GM06990 (cell line): ENCODE measurements at regions not wholly inside any gene's neighbourhood (a gene's known extent, or its start where the extent isn't known, plus 50 kb on each side); places are given as distances from the start of the nearest gene placed in this dataset.

Experiments
- DNase-seq: peaks from one replicate; pipeline ENCODE4 v3.0.0-alpha.2; 2011; ENCODE audit not compliant: insufficient read length; ENCODE audit errors: extremely low read depth
- H3K27me3 ChIP-seq: replicated peaks from 2 replicates; pipeline ENCODE4 v1.6.0; 2011; ENCODE audit warnings: low read length; ENCODE audit not compliant: control insufficient read depth, insufficient read depth
- H3K36me3 ChIP-seq: 2 replicates; pipeline ENCODE4 v1.5.1; 2011; ENCODE audit warnings: low read length; ENCODE audit not compliant: control insufficient read depth, insufficient read depth
- H3K4me3 ChIP-seq: replicated peaks from 2 replicates; pipeline ENCODE4 v1.5.1; 2011; ENCODE audit warnings: low read depth, mild to moderate bottlenecking, control low read depth, low read length
- TF ChIP-seq, protein P1 (sequence below): IDR thresholded peaks from 2 replicates; pipeline ENCODE4 v1.5.1; 2011; ENCODE audit warnings: low read length, control low read depth, mild to moderate bottlenecking, inconsistent platforms; ENCODE audit not compliant: insufficient read depth, poor library complexity, severe bottlenecking

DNA sequence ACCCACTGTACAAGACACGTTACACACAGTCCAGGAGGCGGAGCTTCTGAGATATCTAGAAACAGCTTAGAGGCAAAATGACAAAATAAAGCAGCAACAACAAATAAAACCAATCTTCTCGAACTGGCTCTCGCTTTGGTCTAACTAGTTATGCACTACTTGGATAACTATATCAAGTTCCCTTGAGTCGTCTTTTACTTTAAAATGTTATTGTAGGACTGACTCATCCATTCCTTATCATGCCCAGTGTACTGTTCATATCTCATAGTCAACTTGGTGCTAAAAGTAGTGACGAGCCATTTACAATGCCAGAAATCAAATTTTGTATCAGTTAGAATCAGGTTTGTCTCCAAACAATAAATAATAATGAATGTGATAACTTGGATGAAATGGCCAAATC, 102.5 kb upstream of the SLC35G4 start:
- Histone ChIP-seq H3K27me3 (peaks cover 2% of the 10 kb centered on the region), H3K36me3 (no peaks in the 10 kb centered on the region), H3K4me3 (no peak overlapping the region)
- DNase-seq = no peak
- TF ChIP-seq, protein P1, sequence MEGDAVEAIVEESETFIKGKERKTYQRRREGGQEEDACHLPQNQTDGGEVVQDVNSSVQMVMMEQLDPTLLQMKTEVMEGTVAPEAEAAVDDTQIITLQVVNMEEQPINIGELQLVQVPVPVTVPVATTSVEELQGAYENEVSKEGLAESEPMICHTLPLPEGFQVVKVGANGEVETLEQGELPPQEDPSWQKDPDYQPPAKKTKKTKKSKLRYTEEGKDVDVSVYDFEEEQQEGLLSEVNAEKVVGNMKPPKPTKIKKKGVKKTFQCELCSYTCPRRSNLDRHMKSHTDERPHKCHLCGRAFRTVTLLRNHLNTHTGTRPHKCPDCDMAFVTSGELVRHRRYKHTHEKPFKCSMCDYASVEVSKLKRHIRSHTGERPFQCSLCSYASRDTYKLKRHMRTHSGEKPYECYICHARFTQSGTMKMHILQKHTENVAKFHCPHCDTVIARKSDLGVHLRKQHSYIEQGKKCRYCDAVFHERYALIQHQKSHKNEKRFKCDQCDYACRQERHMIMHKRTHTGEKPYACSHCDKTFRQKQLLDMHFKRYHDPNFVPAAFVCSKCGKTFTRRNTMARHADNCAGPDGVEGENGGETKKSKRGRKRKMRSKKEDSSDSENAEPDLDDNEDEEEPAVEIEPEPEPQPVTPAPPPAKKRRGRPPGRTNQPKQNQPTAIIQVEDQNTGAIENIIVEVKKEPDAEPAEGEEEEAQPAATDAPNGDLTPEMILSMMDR = no peak

DNA sequence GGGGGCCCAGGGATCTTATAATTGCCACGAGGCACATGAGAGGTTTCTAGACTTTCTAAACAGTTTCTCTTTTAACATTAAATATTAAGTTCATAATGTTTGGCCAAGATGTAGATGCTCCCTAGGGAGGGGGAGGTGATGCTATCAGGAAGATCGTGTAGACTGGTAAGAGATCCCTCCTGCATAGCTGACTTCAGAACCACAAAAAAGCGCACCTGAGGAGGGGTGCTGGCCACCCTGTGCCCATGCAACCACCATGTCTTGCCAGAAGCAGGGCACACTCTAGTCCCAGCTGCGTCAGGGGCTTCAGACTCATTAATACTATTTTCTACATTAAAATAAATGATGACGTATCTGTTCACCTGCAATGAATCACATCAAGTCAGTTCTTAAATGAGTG, 103.4 kb upstream of the SLC35G4 start:
- Histone ChIP-seq H3K4me3 (no peak overlapping the region), H3K27me3 (peaks cover 2% of the 10 kb centered on the region), H3K36me3 (no peaks in the 10 kb centered on the region)
- TF ChIP-seq, protein P1 = no peak
- DNase-seq = no peak

DNA sequence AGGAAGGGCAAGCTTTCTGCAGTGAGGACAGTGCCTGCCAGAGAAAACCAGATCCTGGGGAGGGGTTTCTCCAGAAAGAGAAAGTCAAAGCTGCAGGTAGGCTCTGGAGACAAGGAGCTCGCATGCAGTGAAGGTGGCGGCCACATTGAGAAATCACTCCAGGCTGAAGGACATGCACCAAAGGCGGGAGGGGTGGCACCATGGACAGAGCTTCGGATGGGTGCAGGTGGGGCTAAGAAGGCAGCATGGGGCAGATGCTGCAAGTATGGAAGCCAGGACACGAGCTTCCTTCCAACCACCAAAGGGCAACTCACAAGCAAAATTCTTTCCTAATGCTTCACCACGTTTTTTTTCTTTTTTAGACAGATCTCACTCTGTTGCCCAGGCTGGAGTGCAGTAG, 104.4 kb upstream of the SLC35G4 start:
- no peak for DNase-seq
- TF ChIP-seq, protein P1 = no peak
- Histone ChIP-seq H3K27me3 (peaks cover 2% of the 10 kb centered on the region), H3K4me3 (no peak overlapping the region), H3K36me3 (no peaks in the 10 kb centered on the region)

- Histone ChIP-seq H3K4me3 (no peak overlapping the region), H3K36me3 (no peaks in the 10 kb centered on the region), H3K27me3 (peaks cover 2% of the 10 kb centered on the region)
- TF ChIP-seq, protein P1 = no peak
- DNase-seq = no peak
These were observed 107.0 kb upstream of the SLC35G4 start for GRCh38 chr18:11502368-11502767.

- Histone ChIP-seq H3K4me3 (no peak overlapping the region), H3K36me3 (no peaks in the 10 kb centered on the region), H3K27me3 (peaks cover 2% of the 10 kb centered on the region)
- DNase-seq = no peak
- TF ChIP-seq, protein P1 = no peak
These were observed 108.0 kb upstream of the SLC35G4 start for GRCh38 chr18:11501352-11501751.
